ENCODE measurements at regions not wholly inside any gene's neighbourhood (a gene's known extent, or its start where the extent isn't known, plus 50 kb on each side); places are given as distances from the start of the nearest gene placed in this dataset.

DNA sequence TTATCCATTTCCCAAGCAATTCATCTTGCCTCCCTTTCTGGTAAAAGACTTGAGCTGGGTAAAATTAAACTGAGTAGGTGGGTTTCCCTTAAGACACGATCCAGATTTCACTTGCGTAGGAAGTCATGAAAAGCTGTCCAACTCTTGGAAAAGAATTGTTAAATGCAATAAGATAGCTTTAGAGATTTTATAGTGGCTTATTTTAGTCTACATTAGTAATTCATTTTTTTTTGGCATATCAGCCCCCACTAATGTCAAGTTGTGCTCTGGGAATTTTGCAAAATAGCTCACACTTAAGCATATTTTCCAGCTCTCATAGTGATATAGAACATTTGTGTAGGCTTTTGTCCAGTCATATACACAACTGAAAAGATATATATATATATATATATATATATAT lies 344.7 kb upstream of the FIGN start:
- peaks cover 18% of the 10 kb centered on the region for H3K9me3 Mint-ChIP-seq
- H3K4me1 Mint-ChIP-seq (ENCODE audit: low read depth) = no peaks in the 10 kb centered on the region
- no peak overlapping the region for H3K27ac Mint-ChIP-seq
- no peak for DNase-seq
- H3K36me3 Mint-ChIP-seq (ENCODE audit: low read depth) = no peaks in the 10 kb centered on the region
- H3K27me3 Mint-ChIP-seq (ENCODE audit: insufficient read depth) = no peaks in the 10 kb centered on the region
- TF ChIP-seq, protein P1, sequence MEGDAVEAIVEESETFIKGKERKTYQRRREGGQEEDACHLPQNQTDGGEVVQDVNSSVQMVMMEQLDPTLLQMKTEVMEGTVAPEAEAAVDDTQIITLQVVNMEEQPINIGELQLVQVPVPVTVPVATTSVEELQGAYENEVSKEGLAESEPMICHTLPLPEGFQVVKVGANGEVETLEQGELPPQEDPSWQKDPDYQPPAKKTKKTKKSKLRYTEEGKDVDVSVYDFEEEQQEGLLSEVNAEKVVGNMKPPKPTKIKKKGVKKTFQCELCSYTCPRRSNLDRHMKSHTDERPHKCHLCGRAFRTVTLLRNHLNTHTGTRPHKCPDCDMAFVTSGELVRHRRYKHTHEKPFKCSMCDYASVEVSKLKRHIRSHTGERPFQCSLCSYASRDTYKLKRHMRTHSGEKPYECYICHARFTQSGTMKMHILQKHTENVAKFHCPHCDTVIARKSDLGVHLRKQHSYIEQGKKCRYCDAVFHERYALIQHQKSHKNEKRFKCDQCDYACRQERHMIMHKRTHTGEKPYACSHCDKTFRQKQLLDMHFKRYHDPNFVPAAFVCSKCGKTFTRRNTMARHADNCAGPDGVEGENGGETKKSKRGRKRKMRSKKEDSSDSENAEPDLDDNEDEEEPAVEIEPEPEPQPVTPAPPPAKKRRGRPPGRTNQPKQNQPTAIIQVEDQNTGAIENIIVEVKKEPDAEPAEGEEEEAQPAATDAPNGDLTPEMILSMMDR (IDR thresholded peaks at IDR 0.05) = no peak
- no peak overlapping the region for H3K4me3 Mint-ChIP-seq

DNA sequence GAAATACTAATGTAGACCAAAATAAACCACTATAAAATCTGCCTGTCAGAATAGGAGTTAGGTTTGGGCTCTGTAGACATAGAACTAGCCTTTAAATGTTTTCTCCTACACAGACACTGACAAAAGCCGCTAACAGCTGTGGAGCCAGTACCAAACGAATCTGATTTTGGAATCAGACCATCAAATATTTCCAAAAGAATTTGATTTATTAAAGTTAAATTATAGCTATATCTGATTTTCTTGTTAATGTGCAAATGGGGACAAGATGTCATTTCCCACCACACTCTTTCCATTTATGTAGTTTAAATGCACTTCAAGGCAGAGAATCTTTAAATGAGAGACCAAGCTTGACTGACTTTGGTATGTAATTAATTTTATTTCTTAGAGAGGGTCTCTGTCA lies 343.4 kb upstream of the FIGN start:
- Mint-ChIP-seq H3K4me3 (no peak overlapping the region), H3K36me3 (ENCODE audit: low read depth) (no peaks in the 10 kb centered on the region)

DNA sequence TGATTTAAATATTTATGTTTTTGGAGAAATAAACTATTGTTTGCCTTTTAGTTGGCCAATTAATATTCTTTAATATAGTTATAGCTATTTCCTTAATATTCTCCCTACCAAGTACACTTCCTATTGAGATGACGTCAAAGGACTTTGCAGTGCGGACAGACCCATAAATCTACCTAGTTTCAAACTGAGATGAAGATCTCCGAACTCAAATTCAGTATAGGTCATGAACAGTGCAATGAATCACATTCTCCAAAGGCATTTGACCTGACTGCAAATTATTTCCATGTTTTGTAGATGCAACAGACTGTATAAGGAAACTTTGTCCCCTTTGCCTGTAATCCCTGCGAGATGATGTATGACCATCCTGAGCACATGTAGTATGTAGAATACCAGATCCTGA lies 342.6 kb upstream of the FIGN start:
- H3K36me3 Mint-ChIP-seq (ENCODE audit: low read depth) = no peaks in the 10 kb centered on the region
- TF ChIP-seq, protein P1 (IDR thresholded peaks at IDR 0.05) = no peak
- no peaks in the 10 kb centered on the region for H3K4me1 Mint-ChIP-seq (ENCODE audit: low read depth)
- peaks cover 18% of the 10 kb centered on the region for H3K9me3 Mint-ChIP-seq
- DNase-seq = no peak
- no peak overlapping the region for H3K4me3 Mint-ChIP-seq
- H3K27me3 Mint-ChIP-seq (ENCODE audit: insufficient read depth) = no peaks in the 10 kb centered on the region
- H3K27ac Mint-ChIP-seq = no peak overlapping the region

More for the DNA sequence above, 343.4 kb upstream of the FIGN start:
- Mint-ChIP-seq H3K9me3 (peaks cover 18% of the 10 kb centered on the region), H3K27ac (no peak overlapping the region), H3K27me3 (ENCODE audit: insufficient read depth) (no peaks in the 10 kb centered on the region), H3K4me1 (ENCODE audit: low read depth) (no peaks in the 10 kb centered on the region)
- TF ChIP-seq, protein P1 (IDR thresholded peaks at IDR 0.05) = no peak
- DNase-seq = no peak

DNA sequence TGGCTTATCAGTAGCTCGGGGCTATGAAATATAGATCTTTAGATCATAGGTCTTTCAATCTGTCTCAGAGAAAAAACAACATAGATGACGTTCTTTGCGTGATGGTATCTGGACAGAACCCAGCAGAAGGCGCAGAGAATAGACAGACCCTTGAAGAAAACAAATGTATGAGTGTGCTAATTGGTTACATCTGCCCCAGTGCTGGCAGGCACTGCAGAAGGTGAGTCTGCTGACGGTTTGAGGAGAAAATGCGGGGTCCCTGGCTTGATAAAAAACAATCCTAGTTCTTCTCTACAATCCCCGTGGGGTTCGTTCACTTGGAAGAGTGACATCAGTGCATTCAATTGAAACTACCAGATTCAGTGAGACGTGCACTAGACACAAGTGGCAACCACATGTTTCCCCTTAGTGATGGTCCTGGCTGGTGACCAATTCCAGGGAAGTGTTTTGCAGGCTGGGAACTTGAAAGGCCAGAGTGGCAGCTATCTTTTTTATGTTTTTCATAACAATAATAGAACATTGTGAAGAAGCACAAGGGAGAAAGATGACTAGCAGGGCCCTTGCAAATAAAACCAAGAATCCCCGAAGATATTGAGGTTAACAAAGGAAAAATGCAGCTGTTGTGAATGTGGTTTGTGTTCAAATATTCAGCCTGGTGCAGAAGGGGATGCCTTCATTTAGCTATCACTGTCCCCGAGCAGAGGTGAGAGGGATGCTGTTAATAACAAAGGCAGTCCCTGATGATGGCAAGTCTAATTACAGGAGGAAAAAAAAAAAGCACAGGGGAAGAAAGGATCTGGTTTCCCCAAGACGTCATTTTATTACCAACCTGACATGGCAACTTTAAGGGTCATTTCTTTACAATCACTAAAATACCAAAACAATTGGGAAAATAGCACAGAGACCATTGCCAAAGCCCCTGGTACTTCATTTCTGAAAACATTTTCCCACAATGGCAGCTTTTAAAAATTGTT lies 337.6 kb upstream of the FIGN start:
- no peak for DNase-seq
- H3K9me3 Mint-ChIP-seq = peaks cover 7% of the 10 kb centered on the region; the same call in 1 of the 2 replicates
- H3K4me3 Mint-ChIP-seq = no peak overlapping the region
- no peaks in the 10 kb centered on the region for H3K27me3 Mint-ChIP-seq (ENCODE audit: insufficient read depth)
- TF ChIP-seq, protein P1 (IDR thresholded peaks at IDR 0.05) = no peak
- H3K36me3 Mint-ChIP-seq (ENCODE audit: low read depth) = no peaks in the 10 kb centered on the region
- H3K4me1 Mint-ChIP-seq (ENCODE audit: low read depth) = no peaks in the 10 kb centered on the region
- no peak overlapping the region for H3K27ac Mint-ChIP-seq

DNA sequence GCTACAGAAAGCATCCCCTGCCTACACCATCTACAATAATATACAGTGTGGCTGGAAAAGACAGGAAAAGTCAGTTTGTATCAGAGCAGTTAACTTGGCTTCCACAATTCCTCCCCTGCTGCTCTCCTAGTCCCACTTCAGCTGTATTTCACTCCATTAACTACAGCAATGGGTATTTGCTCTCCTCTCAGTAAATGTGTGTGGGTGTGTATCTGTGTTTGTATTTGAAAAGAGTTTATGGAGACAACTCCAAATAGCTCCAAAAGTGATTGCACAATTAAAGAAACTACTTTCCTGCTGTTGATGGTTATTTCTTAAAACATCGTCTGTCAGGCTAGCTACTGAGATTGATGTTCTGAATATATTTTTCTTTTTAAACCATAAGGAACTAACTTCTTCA lies 333.7 kb upstream of the FIGN start:
- H3K36me3 Mint-ChIP-seq (ENCODE audit: low read depth) = no peaks in the 10 kb centered on the region
- TF ChIP-seq, protein P1 (IDR thresholded peaks at IDR 0.05) = no peak
- no peaks in the 10 kb centered on the region for H3K9me3 Mint-ChIP-seq
- H3K4me3 Mint-ChIP-seq = no peak overlapping the region
- no peak overlapping the region for H3K27ac Mint-ChIP-seq
- H3K27me3 Mint-ChIP-seq (ENCODE audit: insufficient read depth) = no peaks in the 10 kb centered on the region
- H3K4me1 Mint-ChIP-seq (ENCODE audit: low read depth) = no peaks in the 10 kb centered on the region
- DNase-seq = no peak
